HepG2 (cell line): ENCODE measurements at regions not wholly inside any gene's neighbourhood (a gene's known extent, or its start where the extent isn't known, plus 50 kb on each side); places are given as distances from the start of the nearest gene placed in this dataset.

ENCODE experiments used
- ATAC-seq: fragments of 200-7000 bp; cut with Tn5 transposase; 3 replicates; pipeline ENCODE4 v1.9.1; 2020; ENCODE audit warnings: mild to moderate bottlenecking, moderate library complexity
- BruUV-seq: library from RNA; stranded (reverse); fragments of 400-500 nt; replicated peaks from 2 replicates; lab custom pipeline; 2021; lab: Mats Ljungman, UMichigan
- CTCF ChIA-PET: fragments of 300-600 bp; formaldehyde crosslinking; extraction: SDS; loops from one replicate; lab custom pipeline; 2021; ENCODE audit warnings: low total read pairs, inconsistent platforms, low intra/inter-chr PET ratio; lab: Yijun Ruan, JAX
- POLR2A ChIA-PET: fragments of 350-600 bp; sonication (Branson Sonifier 250); formaldehyde crosslinking; loops from one replicate; lab custom pipeline; 2020; ENCODE audit warnings: antibody characterized with exemption, inconsistent platforms; lab: Yijun Ruan, JAX
- DNase-seq: peaks from one replicate; pipeline ENCODE4 v3.0.0-alpha.2; 2015; ENCODE audit warnings: low spot score
- FAIRE-seq: peaks from 3 replicates; lab custom pipeline; 2011; peaks lifted over from hg19 to GRCh38; lab: Jason Lieb, UNC
- H2AFZ ChIP-seq: one replicate; pipeline ENCODE4 v1.6.1; 2011; ENCODE audit warnings: low read length, inconsistent platforms
- H3K27ac ChIP-seq: fragments of 300-600 bp; 3 replicates; pipeline ENCODE4 v1.8.0; 2011; ENCODE audit warnings: mixed run types, mild to moderate bottlenecking, mixed read lengths, low read length, inconsistent platforms; ENCODE audit not compliant: insufficient read depth; ENCODE audit errors: extremely low read length
- H3K27me3 ChIP-seq, 2 experiments: fragments of 200-600 bp in 1 of 2; 2 replicates in 1 of 2; 3 replicates in 1 of 2; pipeline versions ENCODE4 v1.6.0 to v1.8.0; 2011; ENCODE audit warnings: low read length in 2 of 2, mild to moderate bottlenecking in 2 of 2, moderate library complexity in 2 of 2, inconsistent platforms in 1 of 2; ENCODE audit not compliant: insufficient read depth in 2 of 2, control insufficient read depth in 1 of 2
- H3K36me3 ChIP-seq, 2 experiments: fragments of 200-600 bp in 1 of 2; replicated peaks in 1 of 2; 2 replicates in 1 of 2; 3 replicates in 1 of 2; pipeline versions ENCODE4 v1.5.1 to v1.8.0; 2011; ENCODE audit warnings: low read length in 2 of 2, inconsistent platforms in 1 of 2; ENCODE audit not compliant: insufficient read depth in 2 of 2, control insufficient read depth in 1 of 2
- H3K4me1 ChIP-seq: 2 replicates; pipeline ENCODE4 v1.5.1; 2012; ENCODE audit warnings: low read length, inconsistent platforms; ENCODE audit not compliant: insufficient read depth
- H3K4me2 ChIP-seq: 2 replicates; pipeline ENCODE4 v1.6.0; 2011; ENCODE audit warnings: low read depth, low read length, inconsistent platforms
- H3K4me3 ChIP-seq, 3 experiments: fragments of 200-600 bp in 1 of 3; sonication (generic), shearing (Covaris generic) in 1 of 3; replicated peaks in 1 of 3; 2 replicates each; pipeline ENCODE4 v1.5.1; 2011 to 2016; ENCODE audit warnings: low read length in 3 of 3, inconsistent platforms in 2 of 3, low read depth in 2 of 3, mild to moderate bottlenecking in 2 of 3, control low read depth in 1 of 3, mixed read lengths in 1 of 3; ENCODE audit not compliant: insufficient read depth in 1 of 3
- H3K79me2 ChIP-seq: one replicate; pipeline ENCODE4 v1.6.1; 2011; ENCODE audit warnings: low read length, inconsistent platforms; ENCODE audit not compliant: insufficient read depth
- H3K9ac ChIP-seq: 2 replicates; pipeline ENCODE4 v1.6.0; 2011; ENCODE audit warnings: mild to moderate bottlenecking, low read depth, low read length, inconsistent platforms; ENCODE audit not compliant: insufficient read depth
- H3K9me3 ChIP-seq: 2 replicates; pipeline ENCODE4 v1.5.1; 2012; ENCODE audit warnings: mild to moderate bottlenecking, low read length
- H4K20me1 ChIP-seq: 2 replicates; pipeline ENCODE4 v1.6.0; 2011; ENCODE audit warnings: inconsistent platforms, mild to moderate bottlenecking, low read length, moderate library complexity; ENCODE audit not compliant: insufficient read depth
- HOXA5 ChIP-seq: sonication (generic); formaldehyde crosslinking; IDR thresholded peaks from 2 replicates; pipeline ENCODE4 v1.4.0; 2020; ENCODE audit warnings: missing genetic modification reagents
- MLXIP ChIP-seq: sonication (generic); formaldehyde crosslinking; IDR thresholded peaks from 2 replicates; pipeline ENCODE4 v1.9.0; 2021; ENCODE audit warnings: missing genetic modification reagents, borderline replicate concordance
- SIN3A ChIP-seq: IDR thresholded peaks from 2 replicates; pipeline ENCODE4 v1.6.1; 2011; ENCODE audit warnings: low read depth, mild to moderate bottlenecking, control low read depth, low read length, borderline replicate concordance
- TBX3 ChIP-seq: fragments of 450-650 bp; IDR thresholded peaks from 2 replicates; pipeline ENCODE4 v1.6.1; 2017; ENCODE audit warnings: antibody characterized with exemption, mild to moderate bottlenecking, inconsistent platforms, borderline replicate concordance
- TCF7 ChIP-seq: sonication (generic); IDR thresholded peaks from 2 replicates; pipeline ENCODE4 v1.6.1; 2016; ENCODE audit warnings: antibody characterized with exemption, low read depth
- ZBTB39 ChIP-seq: sonication (generic); formaldehyde crosslinking; IDR thresholded peaks from 2 replicates; pipeline ENCODE4 v1.5.0; 2020; ENCODE audit warnings: missing genetic modification reagents
- ZFP90 ChIP-seq: sonication (generic); formaldehyde crosslinking; IDR thresholded peaks from 2 replicates; pipeline ENCODE4 v1.8.0; 2022; ENCODE audit warnings: missing genetic modification reagents, mild to moderate bottlenecking, inconsistent platforms, borderline replicate concordance
- ZNF430 ChIP-seq: sonication (generic); formaldehyde crosslinking; IDR thresholded peaks from 2 replicates; pipeline ENCODE4 v1.9.0; 2021; ENCODE audit warnings: mild to moderate bottlenecking, missing genetic modification reagents
- ZNF468 ChIP-seq: sonication (generic); formaldehyde crosslinking; IDR thresholded peaks from 2 replicates; pipeline ENCODE4 v1.8.0; 2022; ENCODE audit warnings: mild to moderate bottlenecking, moderate library complexity, missing genetic modification reagents
- ZNF496 ChIP-seq: sonication (generic); formaldehyde crosslinking; IDR thresholded peaks from 2 replicates; pipeline ENCODE4 v1.8.1; 2023; ENCODE audit warnings: mild to moderate bottlenecking, moderate library complexity, missing genetic modification reagents; ENCODE audit not compliant: insufficient replicate concordance
- ZSCAN30 ChIP-seq: sonication (generic); formaldehyde crosslinking; IDR thresholded peaks from 2 replicates; pipeline ENCODE4 v1.5.0; 2020; ENCODE audit warnings: mild to moderate bottlenecking, missing genetic modification reagents
- WGBS: methylation state at CpG from one replicate; pipeline ENCODE4 v1.1.6; 2017; ENCODE audit warnings: low lambda C conversion rate; 5-methylcytosine and 5-hydroxymethylcytosine counted together
- in situ Hi-C: cut with HindIII; loops from 2 replicates; pipeline ENCODE4 v1.10.0; 2017; ENCODE audit warnings: low pct_unique_long_range_greater_than_20kb; ENCODE audit not compliant: extremely low pct_ligation_motif_present
- intact Hi-C: fragments of 100-400 bp; cut with micrococcal nuclease; formaldehyde crosslinking; loops from one replicate; pipeline ENCODE4 v1.10.0; 2022; ENCODE audit not compliant: unreplicated experiment

GRCh38 chr5:57950616-57951228 lies 468.1 kb upstream of the ACTBL2 start (continued):
- no peak for TF ChIP-seq ZNF430 (CRISPR knock-in tag)

GRCh38 chr5:57948091-57948490 lies 465.5 kb upstream of the ACTBL2 start:
- no TSS peak for BruUV-seq
- H3K4me2 ChIP-seq = no peak overlapping the region
- H3K9me3 ChIP-seq = no peaks in the 10 kb centered on the region
- no peaks in the 10 kb centered on the region for H3K79me2 ChIP-seq
- in situ Hi-C loops = no loop called here
- CTCF ChIA-PET = no interaction called here
- TF ChIP-seq SIN3A (no peak), ZSCAN30 (no peak), TCF7 (no peak), ZBTB39 (CRISPR knock-in tag) (no peak), ZFP90 (no peak), TBX3 (no peak), HOXA5 (no peak), ZNF468 (CRISPR knock-in tag) (no peak), MLXIP (CRISPR knock-in tag) (no peak), ZNF496 (no peak)
- TF ChIP-seq, all 625 proteins: peak for 0
- no peak overlapping the region for H3K4me3 ChIP-seq
- no peak for DNase-seq
- WGBS = 0% methylated on average over 1 of the region's 1 CpG
- intact Hi-C loops = no loop called here
- no peaks in the 10 kb centered on the region for H3K4me1 ChIP-seq
- no peak overlapping the region for H2AFZ ChIP-seq
- H4K20me1 ChIP-seq = no peaks in the 10 kb centered on the region
- no peak overlapping the region for H3K9ac ChIP-seq
- H3K27ac ChIP-seq = no peak overlapping the region
- no peak for ATAC-seq
- POLR2A ChIA-PET = no interaction called here
- H3K27me3 ChIP-seq = no peaks in the 10 kb centered on the region
- FAIRE-seq = no peak
- H3K36me3 ChIP-seq = no peaks in the 10 kb centered on the region
